GM23248 (cell line): ENCODE measurements at regions not wholly inside any gene's neighbourhood (a gene's known extent, or its start where the extent isn't known, plus 50 kb on each side); places are given as distances from the start of the nearest gene placed in this dataset.

Experiments used
- EZH2 ChIP-seq: fragments of 200-600 bp; sonication (generic); IDR thresholded peaks from 2 replicates; pipeline ENCODE4 v1.6.1; 2018; ENCODE audit warnings: antibody characterized with exemption, mild to moderate bottlenecking; ENCODE audit not compliant: insufficient read depth, poor library complexity, severe bottlenecking
- EZH2phosphoT487 ChIP-seq: fragments of 200-600 bp; sonication (generic); IDR thresholded peaks from 2 replicates; pipeline ENCODE4 v1.6.1; 2018; ENCODE audit warnings: antibody characterized with exemption, moderate library complexity, mild to moderate bottlenecking, low read depth; ENCODE audit not compliant: insufficient read depth

DNA sequence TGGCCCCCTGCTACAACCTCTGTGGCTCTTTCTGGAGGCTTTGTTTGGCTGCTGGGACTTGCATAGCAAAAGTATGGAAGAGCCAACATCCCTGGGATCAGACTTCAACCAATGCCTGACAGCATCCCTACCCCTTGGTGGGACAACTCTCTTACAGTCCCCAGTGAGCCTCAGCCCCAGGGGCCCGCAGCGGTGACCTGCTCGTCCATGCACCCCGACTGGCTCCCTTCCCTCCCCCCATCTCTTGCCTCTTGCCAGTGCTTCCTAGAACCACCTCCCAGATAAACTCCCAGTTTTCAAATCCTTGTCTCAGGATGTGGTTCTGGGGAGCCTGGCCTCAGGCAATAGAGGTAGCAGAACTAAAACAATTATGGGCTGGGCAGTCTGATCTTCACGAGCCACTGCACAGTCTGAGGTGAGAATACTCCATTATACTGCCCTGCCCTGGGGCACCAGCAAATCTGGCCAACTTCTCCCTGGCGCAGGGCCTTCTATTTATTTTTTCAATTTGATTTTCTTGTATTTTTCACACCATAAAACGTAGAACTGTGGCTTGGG, 86.6 kb upstream of the BRD7 start:
- TF ChIP-seq EZH2phosphoT487: no peak
- TF ChIP-seq EZH2: no peak
